ENCODE measurements at regions not wholly inside any gene's neighbourhood (a gene's known extent, or its start where the extent isn't known, plus 50 kb on each side); places are given as distances from the start of the nearest gene placed in this dataset.
"Not testable (repeated sequence)": the region's sequence is repeated elsewhere in the genome, so short reads cannot be mapped to it uniquely, and the experiment has no call there.

DNA sequence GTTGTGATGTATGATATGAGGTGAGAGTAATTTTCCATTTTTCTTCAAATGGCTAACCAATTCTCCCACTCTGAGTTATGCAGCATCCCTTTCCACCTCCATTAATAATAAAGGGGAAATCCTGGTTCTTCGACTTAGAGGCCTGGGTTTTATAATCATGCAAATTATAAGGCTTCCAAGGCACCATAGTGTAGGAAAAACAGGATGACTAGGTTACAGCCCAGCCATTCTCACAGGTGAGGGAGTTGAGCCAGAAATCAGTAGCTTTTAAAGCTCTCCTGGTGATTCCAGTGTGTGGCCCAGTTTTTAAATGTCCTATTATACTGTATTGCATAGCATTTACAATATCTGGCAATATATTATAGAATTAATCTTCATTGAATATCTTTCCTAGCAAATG, 203.1 kb downstream of the ARHGEF9 start:
- H3K4me3 ChIP-seq (ENCODE audit: low read depth, low read length), result no peak overlapping the region
- DNase-seq (ENCODE audit: extremely low spot score), result no peak
- 43% methylated on average over 1 of the region's 1 CpG for WGBS
- no peaks in the 10 kb centered on the region for H3K4me1 ChIP-seq (ENCODE audit: insufficient read depth)
- no peaks in the 10 kb centered on the region for H3K36me3 ChIP-seq (ENCODE audit: insufficient read depth)
- H3K27ac ChIP-seq (ENCODE audit: low read depth), result no peak overlapping the region

DNA sequence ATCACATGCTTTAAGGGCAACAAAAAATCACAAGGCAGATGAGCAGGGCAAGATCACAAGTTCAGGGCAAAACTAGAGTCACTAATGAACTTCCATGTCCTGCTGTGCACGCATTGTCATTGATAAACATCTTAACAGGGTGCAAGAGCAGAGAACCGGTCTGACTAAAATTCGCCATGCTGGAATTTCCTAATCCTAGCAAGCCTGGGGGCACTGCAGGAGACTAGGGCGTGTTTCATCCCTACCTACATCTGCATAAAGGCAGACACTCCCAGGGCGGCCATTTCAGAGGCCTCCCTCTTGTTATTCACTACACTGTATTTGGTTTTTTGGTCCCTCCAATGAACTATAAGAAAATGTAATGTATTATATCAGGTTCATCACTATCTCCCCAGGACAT, 203.6 kb downstream of the ARHGEF9 start:
- DNase-seq (ENCODE audit: extremely low spot score), result no peak
- H3K27ac ChIP-seq (ENCODE audit: low read depth), result no peak overlapping the region
- H3K4me3 ChIP-seq (ENCODE audit: low read depth, low read length), result no peak overlapping the region
- H3K36me3 ChIP-seq (ENCODE audit: insufficient read depth), result no peaks in the 10 kb centered on the region
- no peaks in the 10 kb centered on the region for H3K4me1 ChIP-seq (ENCODE audit: insufficient read depth)
- 59% methylated on average over 5 of the region's 5 CpGs for WGBS

DNA sequence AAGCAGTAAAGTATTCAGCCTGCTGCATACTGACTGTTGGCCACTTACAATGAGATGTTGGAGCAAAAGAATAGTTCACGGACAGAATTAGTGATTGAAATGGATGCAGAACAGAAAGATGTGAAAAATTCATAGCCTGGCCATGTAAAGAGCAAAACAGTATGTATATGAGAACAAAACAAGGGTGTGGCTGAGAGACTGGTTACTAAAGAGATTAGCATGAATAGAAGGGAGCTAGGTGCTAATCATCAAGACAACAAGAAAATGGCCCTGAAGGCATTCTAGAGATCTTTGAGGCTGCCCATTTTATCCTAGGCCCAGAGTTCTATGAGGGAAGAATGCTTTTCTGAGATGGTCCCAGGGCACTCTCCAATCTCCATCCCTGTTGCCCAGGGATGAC, 208.5 kb downstream of the ARHGEF9 start:
- H3K36me3 ChIP-seq (ENCODE audit: insufficient read depth), result no peaks in the 10 kb centered on the region
- no peak for DNase-seq (ENCODE audit: extremely low spot score)
- no peaks in the 10 kb centered on the region for H3K4me1 ChIP-seq (ENCODE audit: insufficient read depth)
- no peak overlapping the region for H3K4me3 ChIP-seq (ENCODE audit: low read depth, low read length)
- 70% methylated on average over 1 of the region's 1 CpG for WGBS
- H3K27ac ChIP-seq (ENCODE audit: low read depth), result no peak overlapping the region

DNA sequence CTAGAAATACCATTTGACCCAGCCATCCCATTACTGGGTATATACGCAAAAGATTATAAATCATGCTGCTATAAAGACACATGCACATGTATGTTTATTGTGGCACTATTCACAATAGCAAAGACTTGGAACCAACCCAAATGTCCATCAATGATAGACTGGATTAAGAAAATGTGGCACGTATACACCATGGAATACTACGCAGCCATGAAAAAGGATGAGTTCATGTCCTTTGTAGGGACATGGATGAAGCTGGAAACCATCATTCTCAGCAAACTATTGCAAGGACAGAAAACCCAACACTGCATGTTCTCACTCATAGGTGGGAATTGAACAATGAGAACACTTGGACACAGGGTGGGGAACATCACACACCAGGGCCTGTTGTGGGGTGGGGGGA, 209.3 kb downstream of the ARHGEF9 start:
- not testable (repeated sequence) for H3K36me3 ChIP-seq (ENCODE audit: insufficient read depth); H3K27ac ChIP-seq (ENCODE audit: low read depth); H3K4me1 ChIP-seq (ENCODE audit: insufficient read depth); H3K4me3 ChIP-seq (ENCODE audit: low read depth, low read length); DNase-seq (ENCODE audit: extremely low spot score)
- WGBS, result 85% methylated on average over 3 of the region's 3 CpGs

DNA sequence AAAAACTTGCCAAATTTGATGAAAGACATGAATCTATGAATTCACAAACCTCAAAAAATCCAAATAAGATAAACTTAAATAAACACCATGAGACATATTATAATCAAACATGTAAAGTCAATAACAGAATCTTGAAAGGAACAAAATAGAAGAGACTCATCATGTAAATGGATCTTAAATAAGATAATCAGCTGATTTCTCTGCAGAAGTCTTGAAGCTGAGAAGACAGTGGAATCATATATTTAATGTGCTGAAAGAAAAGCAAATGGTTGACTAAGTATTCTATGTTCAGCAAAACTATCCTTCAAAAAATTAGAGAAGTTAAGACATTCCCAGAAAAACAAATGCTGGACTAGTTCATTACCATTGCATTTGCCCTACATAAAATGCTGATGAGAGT, 215.7 kb upstream of the SPIN4 start:
- no peaks in the 10 kb centered on the region for H3K4me1 ChIP-seq (ENCODE audit: insufficient read depth)
- no peak overlapping the region for H3K27ac ChIP-seq (ENCODE audit: low read depth)
- no peak for DNase-seq (ENCODE audit: extremely low spot score)
- no peaks in the 10 kb centered on the region for H3K36me3 ChIP-seq (ENCODE audit: insufficient read depth)
- no peak overlapping the region for H3K4me3 ChIP-seq (ENCODE audit: low read depth, low read length)

DNA sequence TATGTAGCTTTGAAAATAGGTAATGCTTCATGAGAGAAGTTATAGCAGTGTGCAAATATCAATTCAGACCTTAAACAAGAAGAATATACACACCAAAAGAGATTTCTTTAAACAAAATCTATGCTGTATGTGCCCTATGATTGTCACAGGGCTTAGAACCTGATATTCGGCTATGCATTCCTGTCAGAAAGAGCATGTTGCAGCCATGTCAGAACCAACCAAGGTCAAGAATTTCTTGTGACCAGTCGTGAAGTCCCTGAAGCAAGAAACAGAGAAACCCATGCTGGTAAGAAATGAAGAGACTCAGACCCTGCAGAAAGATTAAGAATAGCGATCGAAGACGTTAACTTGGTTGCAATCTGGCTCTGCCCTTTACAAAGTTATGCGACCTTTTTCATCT, 210.3 kb upstream of the SPIN4 start:
- H3K36me3 ChIP-seq (ENCODE audit: insufficient read depth), result no peaks in the 10 kb centered on the region
- no peak for DNase-seq (ENCODE audit: extremely low spot score)
- H3K4me3 ChIP-seq (ENCODE audit: low read depth, low read length), result peak overlapping the region; percentile 40
- H3K4me1 ChIP-seq (ENCODE audit: insufficient read depth), result no peaks in the 10 kb centered on the region
- 4% methylated on average over 6 of the region's 6 CpGs for WGBS
- no peak overlapping the region for H3K27ac ChIP-seq (ENCODE audit: low read depth)

DNA sequence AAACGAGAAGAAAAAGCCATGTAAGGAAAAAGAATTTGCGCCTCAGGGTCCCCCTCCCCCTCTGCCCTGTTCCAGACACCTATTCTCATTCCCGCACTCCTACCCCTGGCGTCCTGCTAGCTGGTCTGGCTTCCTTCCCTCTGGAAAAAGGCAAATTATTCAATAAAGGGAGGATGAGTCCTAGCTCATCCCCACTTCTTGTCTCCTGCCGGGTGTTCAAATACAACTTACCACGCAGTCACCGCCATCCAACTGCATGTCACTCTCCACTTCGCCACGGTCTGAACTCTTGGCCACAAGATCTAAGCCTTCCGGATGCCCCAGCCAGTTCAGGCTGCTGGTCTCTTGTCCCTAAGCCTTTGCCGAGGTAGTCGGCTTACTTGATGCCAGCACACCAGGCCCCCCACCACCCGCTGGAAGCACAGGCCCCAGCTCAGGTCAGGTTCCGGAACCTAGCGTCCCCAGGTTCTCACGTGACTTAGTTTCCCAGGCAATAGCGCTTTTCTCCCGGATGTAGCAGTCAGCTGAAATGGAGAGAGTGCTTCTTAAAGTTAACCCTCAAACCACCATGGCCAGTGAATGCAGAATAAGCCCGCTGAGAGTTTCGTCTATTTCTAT, 209.6 kb upstream of the SPIN4 start:
- Histone ChIP-seq H3K4me1 (ENCODE audit: insufficient read depth) (no peaks in the 10 kb centered on the region), H3K4me3 (ENCODE audit: low read depth, low read length) (peak overlapping the region; percentile 53), H3K36me3 (ENCODE audit: insufficient read depth) (no peaks in the 10 kb centered on the region), H3K27ac (ENCODE audit: low read depth) (peak overlapping the region; percentile 45)
- DNase-seq (ENCODE audit: extremely low spot score), result peak; percentile 62
- under 1% methylated on average over 20 of the region's 20 CpGs for WGBS

DNA sequence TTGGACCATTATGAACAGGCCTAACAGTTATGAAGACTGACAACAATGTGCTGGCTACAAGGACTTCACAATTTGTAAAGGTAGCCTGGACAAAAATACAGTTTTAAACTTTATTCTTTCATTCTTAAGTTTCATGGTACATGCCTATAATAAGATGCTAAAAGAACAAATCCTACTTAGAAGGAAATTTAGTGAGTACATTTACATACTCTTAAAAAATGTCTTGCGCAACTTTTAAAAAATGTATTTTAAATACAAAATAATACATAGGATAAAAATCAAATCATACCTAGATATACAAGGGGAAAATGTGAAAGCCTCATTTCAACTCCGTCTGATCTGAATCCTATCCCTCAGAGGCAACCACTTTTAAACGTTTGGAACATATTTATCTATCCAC, 200.7 kb upstream of the SPIN4 start:
- WGBS, result 98% methylated on average over 3 of the region's 3 CpGs
- no peak overlapping the region for H3K4me3 ChIP-seq (ENCODE audit: low read depth, low read length)
- no peak for DNase-seq (ENCODE audit: extremely low spot score)
- H3K27ac ChIP-seq (ENCODE audit: low read depth), result no peak overlapping the region
- H3K4me1 ChIP-seq (ENCODE audit: insufficient read depth), result no peaks in the 10 kb centered on the region
- H3K36me3 ChIP-seq (ENCODE audit: insufficient read depth), result no peaks in the 10 kb centered on the region

DNA sequence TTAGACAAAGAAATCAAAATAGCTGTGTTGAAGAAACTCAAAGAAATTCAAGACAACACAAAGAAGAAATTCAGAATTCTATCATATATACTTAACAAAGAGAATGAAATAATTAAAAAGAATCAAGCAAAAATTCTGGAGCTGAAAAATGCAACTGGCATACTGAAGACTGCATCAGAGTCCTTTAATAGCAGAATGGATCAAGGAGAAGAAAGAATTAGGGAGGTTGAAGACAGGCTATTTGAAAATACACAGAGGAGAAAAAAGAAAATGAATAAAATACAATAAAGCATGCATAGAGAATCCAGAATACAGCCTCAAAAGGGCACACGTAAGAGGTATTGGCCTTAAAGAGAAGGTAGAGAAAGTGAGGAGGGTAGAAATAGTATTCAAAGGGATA, 179.5 kb upstream of the SPIN4 start:
- WGBS, result 100% methylated on average over 1 of the region's 1 CpG
- H3K36me3 ChIP-seq (ENCODE audit: insufficient read depth), result no peaks in the 10 kb centered on the region
- no peak overlapping the region for H3K27ac ChIP-seq (ENCODE audit: low read depth)
- no peak overlapping the region for H3K4me3 ChIP-seq (ENCODE audit: low read depth, low read length)
- no peaks in the 10 kb centered on the region for H3K4me1 ChIP-seq (ENCODE audit: insufficient read depth)
- DNase-seq (ENCODE audit: extremely low spot score), result no peak

DNA sequence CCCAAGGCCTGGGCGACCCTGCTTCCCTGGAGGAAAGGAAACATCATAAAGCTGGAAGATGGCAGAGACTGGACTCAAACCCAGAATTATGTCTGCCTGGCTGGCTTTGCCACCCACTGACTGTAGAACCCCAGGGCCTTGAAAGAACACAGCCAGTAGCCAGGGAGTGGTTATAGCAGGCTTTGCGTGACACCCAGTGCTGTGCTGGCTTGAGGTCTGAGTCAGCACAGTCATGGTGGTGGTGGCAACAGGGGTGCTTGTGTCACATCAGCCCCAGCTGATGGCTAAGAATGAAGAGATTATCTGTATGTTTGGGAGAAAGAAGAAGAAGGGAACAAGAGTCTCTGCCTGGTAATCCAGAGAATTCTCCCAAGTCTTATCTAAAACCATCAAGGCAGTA, 178.8 kb upstream of the SPIN4 start:
- no peak for DNase-seq (ENCODE audit: extremely low spot score)
- no peak overlapping the region for H3K4me3 ChIP-seq (ENCODE audit: low read depth, low read length)
- WGBS, result 100% methylated on average over 2 of the region's 2 CpGs
- no peaks in the 10 kb centered on the region for H3K4me1 ChIP-seq (ENCODE audit: insufficient read depth)
- H3K27ac ChIP-seq (ENCODE audit: low read depth), result no peak overlapping the region
- H3K36me3 ChIP-seq (ENCODE audit: insufficient read depth), result no peaks in the 10 kb centered on the region

DNA sequence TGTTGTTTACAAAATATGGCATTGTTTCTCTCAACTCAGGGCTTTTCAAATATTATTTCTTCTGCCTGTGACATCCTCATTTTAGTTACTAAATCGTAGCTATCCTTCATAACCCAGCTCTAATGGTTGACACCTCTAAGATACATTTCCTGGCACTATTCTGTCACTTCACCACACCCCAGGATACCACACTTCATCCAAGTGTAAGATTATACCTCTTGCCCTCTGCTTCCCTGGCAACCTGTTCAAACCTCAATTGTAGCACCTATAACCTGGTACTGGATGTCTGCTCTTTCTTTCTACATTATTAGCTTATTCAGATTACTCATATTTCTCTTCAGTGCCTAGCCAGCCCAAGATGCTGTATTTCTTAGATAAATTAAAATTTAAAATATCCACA, 175.7 kb upstream of the SPIN4 start:
- H3K4me3 ChIP-seq (ENCODE audit: low read depth, low read length), result no peak overlapping the region
- no peaks in the 10 kb centered on the region for H3K36me3 ChIP-seq (ENCODE audit: insufficient read depth)
- H3K4me1 ChIP-seq (ENCODE audit: insufficient read depth), result no peaks in the 10 kb centered on the region
- no peak for DNase-seq (ENCODE audit: extremely low spot score)
- H3K27ac ChIP-seq (ENCODE audit: low read depth), result no peak overlapping the region
- 90% methylated on average over 1 of the region's 1 CpG for WGBS

DNA sequence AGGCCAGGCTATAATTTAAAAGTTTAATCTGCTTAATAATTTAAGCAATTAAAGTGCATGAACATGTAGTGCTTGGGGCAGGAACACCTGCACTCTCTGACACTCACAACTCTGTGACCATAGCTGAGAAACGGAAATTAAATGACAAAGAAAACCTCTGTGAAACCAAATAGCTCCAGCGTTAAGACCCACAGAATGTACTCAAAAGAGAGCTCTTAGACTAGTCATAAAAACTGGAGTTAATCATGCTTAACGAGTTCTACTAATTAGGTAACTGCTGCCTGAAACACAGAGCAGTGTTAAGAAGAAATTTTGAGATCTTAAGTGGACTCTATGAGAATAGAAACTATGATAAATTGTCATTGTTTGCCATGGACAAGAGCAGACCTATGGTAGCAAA, 174.4 kb upstream of the SPIN4 start:
- DNase-seq (ENCODE audit: extremely low spot score), result no peak
- Histone ChIP-seq H3K4me3 (ENCODE audit: low read depth, low read length) (no peak overlapping the region), H3K36me3 (ENCODE audit: insufficient read depth) (no peaks in the 10 kb centered on the region), H3K27ac (ENCODE audit: low read depth) (no peak overlapping the region), H3K4me1 (ENCODE audit: insufficient read depth) (no peaks in the 10 kb centered on the region)
- WGBS, result 74% methylated on average over 3 of the region's 3 CpGs

DNA sequence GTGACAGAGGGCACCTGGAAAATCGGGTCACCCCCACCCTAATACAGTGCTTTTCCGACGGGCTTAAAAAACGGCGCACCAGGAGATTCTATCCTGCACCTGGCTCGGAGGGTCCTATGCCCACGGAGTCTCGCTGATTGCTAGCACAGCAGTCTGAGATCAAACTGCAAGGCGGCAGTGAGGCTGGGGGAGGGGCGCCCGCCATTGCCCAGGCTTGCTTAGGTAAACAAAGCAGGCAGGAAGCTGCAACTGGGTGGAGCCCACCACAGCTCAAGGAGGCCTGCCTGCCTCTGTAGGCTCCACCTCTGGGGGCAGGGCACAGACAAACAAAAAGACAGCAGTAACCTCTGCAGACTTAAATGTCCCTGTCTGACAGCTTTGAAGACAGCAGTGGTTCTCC, 168.2 kb upstream of the SPIN4 start:
- H3K36me3 ChIP-seq (ENCODE audit: insufficient read depth); DNase-seq (ENCODE audit: extremely low spot score); H3K4me3 ChIP-seq (ENCODE audit: low read depth, low read length); H3K4me1 ChIP-seq (ENCODE audit: insufficient read depth); H3K27ac ChIP-seq (ENCODE audit: low read depth): not testable (repeated sequence)
- 84% methylated on average over 10 of the region's 11 CpGs for WGBS

DNA sequence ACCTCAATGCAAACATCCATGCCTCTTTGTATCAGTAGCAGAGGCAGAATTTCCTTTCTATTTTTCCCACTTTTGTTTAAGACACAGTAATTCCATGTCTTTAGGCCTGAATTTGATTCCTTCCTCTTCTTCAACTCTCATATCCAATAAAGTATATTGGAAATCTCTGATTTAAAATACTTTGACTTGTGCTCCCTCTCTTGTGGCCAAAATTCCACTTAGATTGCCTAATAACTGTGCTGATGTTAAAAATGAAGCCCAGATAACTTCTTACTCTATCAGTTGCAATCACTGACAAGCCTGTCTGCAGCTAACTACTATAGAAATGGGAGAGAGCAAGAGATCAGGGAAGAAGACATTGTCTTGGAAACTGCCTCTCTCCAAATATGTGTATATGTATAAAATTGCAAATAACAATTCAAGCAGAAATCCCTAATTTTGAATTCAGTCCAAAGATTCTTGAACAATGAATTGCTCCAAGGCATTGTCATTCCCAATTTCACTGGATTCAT, 163.5 kb upstream of the SPIN4 start:
- Histone ChIP-seq H3K4me1 (ENCODE audit: insufficient read depth) (no peaks in the 10 kb centered on the region), H3K27ac (ENCODE audit: low read depth) (no peak overlapping the region), H3K4me3 (ENCODE audit: low read depth, low read length) (no peak overlapping the region), H3K36me3 (ENCODE audit: insufficient read depth) (no peaks in the 10 kb centered on the region)
- no peak for DNase-seq (ENCODE audit: extremely low spot score)
